A673 (cell line): ENCODE measurements at regions not wholly inside any gene's neighbourhood (a gene's known extent, or its start where the extent isn't known, plus 50 kb on each side); places are given as distances from the start of the nearest gene placed in this dataset.

Experiments used
- BruUV-seq: library from RNA; stranded (reverse); fragments of 400-500 nt; replicated peaks from 2 replicates; lab custom pipeline; 2021; lab: Mats Ljungman, UMichigan
- CTCF ChIA-PET: fragments of 300-600 bp; sonication (Branson Sonifier 250); formaldehyde crosslinking; loops from one replicate; lab custom pipeline; 2022; ENCODE audit warnings: antibody characterized with exemption; lab: Charles Lee
- POLR2A ChIA-PET: fragments of 300-600 bp; sonication (Branson Sonifier 250); formaldehyde crosslinking; loops from one replicate; lab custom pipeline; 2022; ENCODE audit warnings: antibody characterized with exemption; ENCODE audit not compliant: low non-redundant PET; lab: Charles Lee
- DNase-seq: peaks from one replicate; pipeline ENCODE4 v3.0.0-alpha.2; 2015; ENCODE audit warnings: low spot score
- H3K27ac ChIP-seq: fragments of 200-600 bp; sonication (generic); 2 replicates; pipeline ENCODE4 v1.5.1; 2016; ENCODE audit warnings: mixed run types, low read depth, mild to moderate bottlenecking, mixed read lengths, antibody characterized with exemption, low read length; ENCODE audit not compliant: poor library complexity, severe bottlenecking
- H3K27me3 ChIP-seq: fragments of 200-600 bp; sonication (generic); replicated peaks from 2 replicates; pipeline ENCODE4 v1.6.1; 2017; ENCODE audit warnings: mixed run types, low read depth, mild to moderate bottlenecking, mixed read lengths, antibody characterized with exemption, low read length; ENCODE audit not compliant: insufficient read depth, poor library complexity
- H3K36me3 ChIP-seq: fragments of 200-600 bp; sonication (generic); 2 replicates; pipeline ENCODE4 v1.6.1; 2016; ENCODE audit warnings: mixed run types, mild to moderate bottlenecking, mixed read lengths, antibody characterized with exemption, low read length; ENCODE audit not compliant: insufficient read depth, poor library complexity, severe bottlenecking
- H3K4me1 ChIP-seq: fragments of 200-600 bp; sonication (generic); 2 replicates; pipeline ENCODE4 v1.6.1; 2017; ENCODE audit warnings: mixed run types, mild to moderate bottlenecking, mixed read lengths, antibody characterized with exemption, low read length; ENCODE audit not compliant: insufficient read depth, poor library complexity, severe bottlenecking
- H3K4me3 ChIP-seq: fragments of 200-600 bp; sonication (generic); 2 replicates; pipeline ENCODE4 v1.5.1; 2016; ENCODE audit warnings: low read depth, mixed run types, mild to moderate bottlenecking, mixed read lengths, low read length; ENCODE audit not compliant: poor library complexity, severe bottlenecking
- H3K9me3 ChIP-seq: fragments of 200-600 bp; sonication (generic); 2 replicates; pipeline ENCODE4 v1.6.1; 2016; ENCODE audit warnings: mixed run types, low read depth, mild to moderate bottlenecking, mixed read lengths, antibody characterized with exemption, low read length; ENCODE audit not compliant: poor library complexity, severe bottlenecking
- CTCF ChIP-seq: fragments of 300-800, 200-600 bp; sonication (generic); conservative IDR thresholded peaks from 2 replicates; pipeline ENCODE4 v1.5.1; 2017; ENCODE audit warnings: low read depth, mild to moderate bottlenecking, antibody characterized with exemption, low read length, moderate library complexity, mixed read lengths
- EZH2 ChIP-seq: fragments of 200-600 bp; sonication (generic); IDR thresholded peaks from 2 replicates; pipeline ENCODE4 v1.6.1; 2017; ENCODE audit warnings: borderline replicate concordance, low read depth, mild to moderate bottlenecking, mixed read lengths, antibody characterized with exemption, low read length; ENCODE audit not compliant: poor library complexity, severe bottlenecking
- intact Hi-C: fragments of 100-400 bp; cut with micrococcal nuclease; formaldehyde crosslinking; loops from one replicate; pipeline ENCODE4 v1.10.0; 2022; ENCODE audit not compliant: unreplicated experiment

GRCh38 chr9:115292584-115293279 is 174.8 kb upstream of the TNC start:
- TF ChIP-seq EZH2, result no peak
- TF ChIP-seq CTCF, result no peak
- no peaks in the 10 kb centered on the region for H3K27me3 ChIP-seq
- DNase-seq, result no peak

GRCh38 chr9:115295734-115296133 is 177.8 kb upstream of the TNC start:
- Histone ChIP-seq H3K9me3 (no peaks in the 10 kb centered on the region), H3K4me3 (no peak overlapping the region), H3K36me3 (no peaks in the 10 kb centered on the region), H3K4me1 (peaks cover 6% of the 10 kb centered on the region), H3K27me3 (no peaks in the 10 kb centered on the region), H3K27ac (no peak overlapping the region)
- DNase-seq, result no peak
- ChIA-PET CTCF (no interaction called here), POLR2A (no interaction called here)
- TF ChIP-seq CTCF, result no peak
- TF ChIP-seq EZH2, result no peak
- intact Hi-C loops, result no loop called here
- BruUV-seq, result no TSS peak

More at GRCh38 chr9:115292584-115293279, 174.8 kb upstream of the TNC start:
- H3K36me3 ChIP-seq, result no peaks in the 10 kb centered on the region
- H3K4me1 ChIP-seq, result peaks cover 13% of the 10 kb centered on the region
- ChIA-PET CTCF (no interaction called here), POLR2A (no interaction called here)
- H3K9me3 ChIP-seq, result no peaks in the 10 kb centered on the region
- intact Hi-C loops, result no loop called here
- no peak overlapping the region for H3K4me3 ChIP-seq
- BruUV-seq, result no TSS peak
- H3K27ac ChIP-seq, result no peak overlapping the region

- no peak for DNase-seq
- ChIA-PET CTCF (no interaction called here), POLR2A (no interaction called here)
- Histone ChIP-seq H3K27ac (no peak overlapping the region), H3K36me3 (no peaks in the 10 kb centered on the region), H3K9me3 (no peaks in the 10 kb centered on the region), H3K4me1 (peaks cover 3% of the 10 kb centered on the region), H3K4me3 (no peak overlapping the region), H3K27me3 (no peaks in the 10 kb centered on the region)
- intact Hi-C loops, result no loop called here
- no TSS peak for BruUV-seq
- TF ChIP-seq EZH2 (no peak), CTCF (no peak)
These were observed 179.0 kb upstream of the TNC start for GRCh38 chr9:115296831-115297565.
